Uterus (tissue), 3 donors: ENCODE measurements at regions not wholly inside any gene's neighbourhood (a gene's known extent, or its start where the extent isn't known, plus 50 kb on each side); places are given as distances from the start of the nearest gene placed in this dataset.
"Not testable (repeated sequence)": the region's sequence is repeated elsewhere in the genome, so short reads cannot be mapped to it uniquely, and the experiment has no call there.

ENCODE experiments used
- DNase-seq, 2 donors: peaks; one replicate each; pipeline ENCODE4 v3.0.0-alpha.2; 2019 to 2020
- H3K27ac ChIP-seq, 2 donors: fragments of 200-600 bp; sonication (generic); 1 replicate in 1 of 2; 2 replicates in 1 of 2; pipeline ENCODE4 v1.5.1; 2016 to 2018
- H3K27me3 ChIP-seq, 2 donors: fragments of 200-600 bp; sonication (generic); one replicate each; pipeline ENCODE4 v1.5.1; 2018 to 2019; ENCODE audit warnings: control low read depth in 1 of 2
- H3K36me3 ChIP-seq, 2 donors: fragments of 200-600 bp; sonication (generic); one replicate each; pipeline ENCODE4 v1.5.1; 2019; ENCODE audit warnings: control low read depth in 1 of 2
- H3K4me1 ChIP-seq, 2 donors: fragments of 200-600 bp; sonication (generic); one replicate each; pipeline ENCODE4 v1.5.1; 2018 to 2019; ENCODE audit warnings: control low read depth in 1 of 2
- H3K4me3 ChIP-seq, 2 donors: fragments of 200-600 bp; sonication (generic); 1 replicate in 1 of 2; 2 replicates in 1 of 2; pipeline ENCODE4 v1.5.1; 2018 to 2019; ENCODE audit warnings: mild to moderate bottlenecking in 1 of 2
- H3K9me3 ChIP-seq, 2 donors: fragments of 200-600 bp; sonication (generic); one replicate each; pipeline ENCODE4 v1.5.1; 2019; ENCODE audit warnings: control low read depth in 1 of 2
- POLR2A ChIP-seq, 2 donors: fragments of 450-650 bp; IDR thresholded peaks; one replicate each; pipeline ENCODE4 v1.6.1; 2016; ENCODE audit warnings: antibody characterized with exemption in 2 of 2, mild to moderate bottlenecking in 1 of 2, moderate library complexity in 1 of 2
- intact Hi-C: fragments of 100-400 bp; cut with DNase I; formaldehyde crosslinking; loops from one replicate; pipeline ENCODE4 v1.15.1; 2023; ENCODE audit warnings: low total_unique reads
- TF ChIP-seq, protein P1 (sequence below), 4 experiments: fragments of 200-600 bp in 2 of 4; fragments of 450-650 bp in 2 of 4; sonication (generic) in 2 of 4; IDR thresholded peaks; one replicate each; pipeline ENCODE4 v1.5.1; 2016 to 2019; ENCODE audit warnings: antibody characterized with exemption in 4 of 4, mild to moderate bottlenecking in 2 of 4, moderate library complexity in 1 of 4
- donor health status: DM: yes; HTN: yes; CAD: no.

DNA sequence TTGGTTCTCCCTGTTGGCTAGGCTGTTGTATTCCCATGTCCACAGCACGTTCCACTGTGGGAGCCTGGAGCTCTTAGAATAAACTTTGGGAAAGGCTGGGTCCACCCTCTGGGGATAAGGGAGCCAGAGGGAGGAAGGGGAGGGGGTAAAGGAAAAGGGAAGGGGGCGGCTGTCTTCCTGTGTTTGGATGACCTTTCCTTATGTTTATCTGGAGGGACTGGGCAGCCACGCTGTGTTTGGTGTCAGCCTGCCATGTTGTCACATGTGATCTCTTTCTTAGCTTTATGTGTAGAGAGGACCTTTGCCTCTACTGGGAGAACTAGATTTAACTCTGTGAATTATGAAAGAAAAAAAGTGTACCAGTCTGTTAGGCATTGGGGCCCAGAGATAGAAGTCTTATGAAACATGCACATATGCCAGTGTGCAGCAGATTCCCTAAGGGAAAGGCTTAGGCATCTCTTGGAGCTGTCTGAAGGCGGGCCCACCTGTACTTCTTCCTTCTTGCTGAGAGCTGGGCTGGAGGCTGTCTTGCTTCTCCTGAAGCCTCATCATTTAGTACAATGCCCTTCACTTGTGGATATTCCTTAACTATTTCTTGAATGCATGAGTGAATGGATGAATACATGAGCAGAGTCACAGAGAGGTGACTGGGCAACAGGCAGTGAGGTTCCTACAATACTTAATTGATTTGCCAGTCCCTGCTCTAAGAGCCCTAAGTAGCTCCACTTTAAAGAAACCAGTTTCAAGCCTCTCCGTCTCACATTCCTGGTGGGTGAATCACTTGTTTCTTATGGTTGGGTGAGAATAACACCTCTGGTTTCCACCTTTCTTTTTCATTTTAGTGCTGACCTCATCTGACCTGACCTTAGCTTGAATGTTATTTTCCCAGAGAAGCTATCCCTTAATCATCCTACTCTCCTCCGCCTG lies 62.5 kb upstream of the ARHGAP29 start:
- Histone ChIP-seq H3K4me1 (no peaks in the 10 kb centered on the region), H3K27ac (peak overlapping the region; percentile 64 to 69), H3K4me3 (no peak overlapping the region), H3K36me3 (no peaks in the 10 kb centered on the region), H3K9me3 (no peaks in the 10 kb centered on the region), H3K27me3 (no peaks in the 10 kb centered on the region)
- DNase-seq: no peak
- intact Hi-C loops: no loop called here
- TF ChIP-seq, protein P1, sequence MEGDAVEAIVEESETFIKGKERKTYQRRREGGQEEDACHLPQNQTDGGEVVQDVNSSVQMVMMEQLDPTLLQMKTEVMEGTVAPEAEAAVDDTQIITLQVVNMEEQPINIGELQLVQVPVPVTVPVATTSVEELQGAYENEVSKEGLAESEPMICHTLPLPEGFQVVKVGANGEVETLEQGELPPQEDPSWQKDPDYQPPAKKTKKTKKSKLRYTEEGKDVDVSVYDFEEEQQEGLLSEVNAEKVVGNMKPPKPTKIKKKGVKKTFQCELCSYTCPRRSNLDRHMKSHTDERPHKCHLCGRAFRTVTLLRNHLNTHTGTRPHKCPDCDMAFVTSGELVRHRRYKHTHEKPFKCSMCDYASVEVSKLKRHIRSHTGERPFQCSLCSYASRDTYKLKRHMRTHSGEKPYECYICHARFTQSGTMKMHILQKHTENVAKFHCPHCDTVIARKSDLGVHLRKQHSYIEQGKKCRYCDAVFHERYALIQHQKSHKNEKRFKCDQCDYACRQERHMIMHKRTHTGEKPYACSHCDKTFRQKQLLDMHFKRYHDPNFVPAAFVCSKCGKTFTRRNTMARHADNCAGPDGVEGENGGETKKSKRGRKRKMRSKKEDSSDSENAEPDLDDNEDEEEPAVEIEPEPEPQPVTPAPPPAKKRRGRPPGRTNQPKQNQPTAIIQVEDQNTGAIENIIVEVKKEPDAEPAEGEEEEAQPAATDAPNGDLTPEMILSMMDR (IDR thresholded peaks at IDR 0.05): no peak
- no peak for TF ChIP-seq POLR2A (IDR thresholded peaks at IDR 0.05)

DNA sequence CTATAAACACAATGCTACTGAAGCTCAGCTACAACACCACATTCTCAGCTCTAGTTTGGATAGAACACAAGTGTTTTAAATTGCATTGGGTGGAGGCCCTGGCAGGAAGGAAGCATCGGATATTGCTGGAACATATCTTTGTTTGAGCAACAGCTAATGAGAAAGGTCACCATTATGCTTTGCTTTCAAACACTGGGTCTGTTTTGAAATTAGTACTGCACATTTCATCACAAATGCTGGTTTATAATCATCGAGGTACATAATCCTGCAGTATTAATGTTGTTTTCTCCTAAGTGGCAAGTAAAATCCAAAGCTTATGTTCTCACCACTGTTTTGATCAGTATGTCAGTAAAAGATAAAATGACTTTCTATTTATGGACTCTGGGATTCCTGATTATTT lies 61.5 kb upstream of the ARHGAP29 start:
- TF ChIP-seq, protein P1 (IDR thresholded peaks at IDR 0.05): no peak
- TF ChIP-seq POLR2A (IDR thresholded peaks at IDR 0.05): no peak
- intact Hi-C loops: no loop called here

DNA sequence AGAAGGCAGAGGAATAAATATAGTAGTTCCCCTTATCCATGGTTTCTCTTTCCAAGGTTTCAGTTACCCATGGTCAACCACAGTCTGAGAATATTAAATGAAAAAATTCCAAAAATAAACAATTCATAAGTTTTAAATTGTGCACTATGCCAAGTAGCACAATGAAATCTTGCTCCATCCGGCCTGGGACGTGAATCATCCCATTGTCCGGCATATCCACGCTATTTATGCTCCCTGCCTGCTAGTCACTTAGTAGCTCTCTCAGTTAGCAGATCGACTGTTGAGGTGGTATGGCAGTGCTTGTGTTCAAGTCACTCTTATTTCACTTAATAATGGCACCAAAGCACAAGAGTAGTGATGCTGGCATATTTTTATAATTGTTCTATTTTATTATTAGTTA lies 58.6 kb upstream of the ARHGAP29 start:
- H3K4me3 ChIP-seq: no peak overlapping the region
- H3K36me3 ChIP-seq: no peaks in the 10 kb centered on the region
- peak in 1 of 2 donors; percentile 34 for DNase-seq
- H3K4me1 ChIP-seq: no peaks in the 10 kb centered on the region
- intact Hi-C loops: no loop called here
- H3K27ac ChIP-seq: no peak overlapping the region
- TF ChIP-seq, protein P1 (IDR thresholded peaks at IDR 0.05): no peak
- no peak for TF ChIP-seq POLR2A (IDR thresholded peaks at IDR 0.05)
- H3K9me3 ChIP-seq: no peaks in the 10 kb centered on the region
- H3K27me3 ChIP-seq: no peaks in the 10 kb centered on the region

More for the DNA sequence above, 61.5 kb upstream of the ARHGAP29 start:
- Histone ChIP-seq H3K27ac (peak overlapping the region; percentile 64 to 69), H3K9me3 (no peaks in the 10 kb centered on the region), H3K27me3 (no peaks in the 10 kb centered on the region), H3K4me3 (no peak overlapping the region), H3K36me3 (no peaks in the 10 kb centered on the region), H3K4me1 (no peaks in the 10 kb centered on the region)
- DNase-seq: peak in 1 of 2 donors; percentile 42

DNA sequence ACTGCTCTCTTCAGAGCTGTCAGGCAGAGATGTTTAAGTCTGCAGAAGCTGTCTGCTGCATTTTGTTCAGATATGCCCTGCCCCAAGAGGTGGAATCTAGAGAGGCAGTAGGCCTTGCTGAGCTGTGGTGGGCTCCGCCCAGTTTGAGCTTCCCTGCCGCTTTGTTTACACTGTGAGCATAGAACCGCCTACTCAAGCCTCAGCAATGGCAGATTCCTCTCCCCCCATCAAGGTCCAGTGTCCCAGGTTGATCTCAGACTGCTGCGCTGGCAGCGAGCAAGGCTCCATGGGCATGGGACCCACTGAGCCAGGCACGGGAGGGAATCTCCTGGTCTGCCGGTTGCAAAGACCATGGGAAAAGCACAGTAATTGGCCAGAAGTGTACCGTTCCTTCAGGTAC lies 55.6 kb upstream of the ARHGAP29 start:
- H3K36me3 ChIP-seq, H3K27me3 ChIP-seq, H3K9me3 ChIP-seq, intact Hi-C loops, H3K4me1 ChIP-seq, DNase-seq, H3K4me3 ChIP-seq, H3K27ac ChIP-seq: not testable (repeated sequence)

DNA sequence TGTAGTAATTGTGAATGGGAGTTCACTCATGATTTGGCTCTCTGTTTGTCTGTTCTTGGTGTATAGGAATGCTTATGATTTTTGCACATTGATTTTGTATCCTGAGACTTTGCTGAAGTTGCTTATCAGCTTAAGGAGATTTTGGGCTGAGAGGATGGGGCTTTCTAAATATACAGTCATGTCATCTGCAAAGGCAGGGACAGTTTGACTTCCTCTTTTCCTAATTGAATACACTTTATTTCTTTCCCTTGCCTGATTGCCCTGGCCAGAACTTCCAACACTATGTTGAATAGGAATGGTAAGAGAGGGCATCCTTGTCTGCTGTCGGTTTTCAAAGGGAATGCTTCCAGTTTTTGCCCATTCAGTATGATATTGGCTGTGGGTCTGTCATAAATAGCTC lies 51.9 kb upstream of the ARHGAP29 start:
- H3K4me3 ChIP-seq, H3K4me1 ChIP-seq, H3K27me3 ChIP-seq, H3K27ac ChIP-seq, DNase-seq, intact Hi-C loops, H3K36me3 ChIP-seq, H3K9me3 ChIP-seq: not testable (repeated sequence)
